Lung microvascular endothelial cell (primary cell): ENCODE measurements at regions not wholly inside any gene's neighbourhood (a gene's known extent, or its start where the extent isn't known, plus 50 kb on each side); places are given as distances from the start of the nearest gene placed in this dataset.
"Not testable (repeated sequence)": the region's sequence is repeated elsewhere in the genome, so short reads cannot be mapped to it uniquely, and the experiment has no call there.

Experiments
- DNase-seq, 2 donors: peaks; one replicate each; pipeline versions ENCODE4 v3.0.0 to v3.0.0-alpha.2; 2010; ENCODE audit warnings: low read depth in 2 of 2

GRCh38 chr5:167427641-167428040 lies 863.8 kb upstream of the WWC1 start:
- not testable (repeated sequence) for DNase-seq

GRCh38 chr5:167440846-167441245 lies 850.6 kb upstream of the WWC1 start:
- no peak for DNase-seq

- DNase-seq, result no peak
Observed at GRCh38 chr5:167442922-167443321, 848.5 kb upstream of the WWC1 start.

GRCh38 chr5:167447466-167448375 lies 843.7 kb upstream of the WWC1 start:
- no peak for DNase-seq

- no peak for DNase-seq
Observed at GRCh38 chr5:167448376-167448775, 843.1 kb upstream of the WWC1 start.

- DNase-seq, result no peak
Observed at GRCh38 chr5:167451076-167451475, 840.4 kb upstream of the WWC1 start.

- DNase-seq, result no peak
Observed at GRCh38 chr5:167452136-167452535, 839.3 kb upstream of the WWC1 start.

- DNase-seq, result no peak
Observed at GRCh38 chr5:167453246-167454030, 838.0 kb upstream of the WWC1 start.

GRCh38 chr5:167458412-167458811 lies 833.0 kb upstream of the WWC1 start:
- DNase-seq, result no peak

- no peak for DNase-seq
Observed at GRCh38 chr5:167460449-167461020, 830.9 kb upstream of the WWC1 start.

GRCh38 chr5:167463939-167464338 lies 827.5 kb upstream of the WWC1 start:
- no peak for DNase-seq

- no peak for DNase-seq
Observed at GRCh38 chr5:167466992-167467391, 824.5 kb upstream of the WWC1 start.

- no peak for DNase-seq
Observed at GRCh38 chr5:167472566-167473108, 818.8 kb upstream of the WWC1 start.

GRCh38 chr5:167478188-167478587 lies 813.3 kb upstream of the WWC1 start:
- no peak for DNase-seq

GRCh38 chr5:167479779-167480178 lies 811.7 kb upstream of the WWC1 start:
- DNase-seq, result no peak

- no peak for DNase-seq
Observed at GRCh38 chr5:167481345-167481744, 810.1 kb upstream of the WWC1 start.

GRCh38 chr5:167482555-167482954 lies 808.9 kb upstream of the WWC1 start:
- DNase-seq, result no peak

- DNase-seq, result no peak
Observed at GRCh38 chr5:167485061-167485774, 806.2 kb upstream of the WWC1 start.

- DNase-seq, result no peak
Observed at GRCh38 chr5:167488371-167488770, 803.1 kb upstream of the WWC1 start.

- no peak for DNase-seq
Observed at GRCh38 chr5:167489202-167489601, 802.2 kb upstream of the WWC1 start.
